HG03460 (cell line): ENCODE measurements at regions not wholly inside any gene's neighbourhood (a gene's known extent, or its start where the extent isn't known, plus 50 kb on each side); places are given as distances from the start of the nearest gene placed in this dataset.
"Not testable (repeated sequence)": the region's sequence is repeated elsewhere in the genome, so short reads cannot be mapped to it uniquely, and the experiment has no call there.

ENCODE experiments used
- ATAC-seq: cut with Tn5 transposase; IDR thresholded peaks from one replicate; pipeline ENCODE4 v1.9.1; 2021; ENCODE audit not compliant: unreplicated experiment

GRCh38 chr7:149683898-149684297 lies 89.5 kb downstream of the ZNF467 start:
- no peak for ATAC-seq

- no peak for ATAC-seq
These were observed 90.2 kb downstream of the ZNF467 start for GRCh38 chr7:149683181-149683580.

- no peak for ATAC-seq
These were observed 91.3 kb downstream of the ZNF467 start for GRCh38 chr7:149682038-149682437.

GRCh38 chr7:149681274-149681673 lies 92.1 kb downstream of the ZNF467 start:
- ATAC-seq, result no peak

- no peak for ATAC-seq
These were observed 92.9 kb downstream of the ZNF467 start for GRCh38 chr7:149680331-149681025.

- ATAC-seq, result not testable (repeated sequence)
These were observed 98.5 kb downstream of the ZNF467 start for GRCh38 chr7:149674728-149675385.

- no peak for ATAC-seq
These were observed 100.4 kb downstream of the ZNF467 start for GRCh38 chr7:149673006-149673405.

- no peak for ATAC-seq
These were observed 103.1 kb downstream of the ZNF467 start for GRCh38 chr7:149670288-149670687.

- no peak for ATAC-seq
These were observed 104.1 kb downstream of the ZNF467 start for GRCh38 chr7:149669121-149669818.

GRCh38 chr7:149666360-149666945 lies 106.9 kb downstream of the ZNF467 start:
- ATAC-seq, result no peak

GRCh38 chr7:149665618-149666017 lies 107.8 kb downstream of the ZNF467 start:
- ATAC-seq, result not testable (repeated sequence)

- no peak for ATAC-seq
These were observed 108.7 kb downstream of the ZNF467 start for GRCh38 chr7:149664666-149665065.

- no peak for ATAC-seq
These were observed 109.2 kb downstream of the ZNF467 start for GRCh38 chr7:149664176-149664575.

GRCh38 chr7:149662591-149663095 lies 110.7 kb downstream of the ZNF467 start:
- peak; percentile 87 for ATAC-seq

- no peak for ATAC-seq
These were observed 117.6 kb downstream of the ZNF467 start for GRCh38 chr7:149655784-149656183.

GRCh38 chr7:149654588-149654987 lies 118.8 kb downstream of the ZNF467 start:
- no peak for ATAC-seq

GRCh38 chr7:149650190-149650589 lies 123.2 kb downstream of the ZNF467 start:
- ATAC-seq, result not testable (repeated sequence)

- no peak for ATAC-seq
These were observed 128.6 kb downstream of the ZNF467 start for GRCh38 chr7:149644754-149645153.

- ATAC-seq, result no peak
These were observed 130.8 kb downstream of the ZNF467 start for GRCh38 chr7:149642589-149642988.

- no peak for ATAC-seq
These were observed 134.6 kb downstream of the ZNF467 start for GRCh38 chr7:149638566-149639320.
